Adipose tissue (tissue), 3 donors: ENCODE measurements at regions not wholly inside any gene's neighbourhood (a gene's known extent, or its start where the extent isn't known, plus 50 kb on each side); places are given as distances from the start of the nearest gene placed in this dataset.
"Not testable (repeated sequence)": the region's sequence is repeated elsewhere in the genome, so short reads cannot be mapped to it uniquely, and the experiment has no call there.

Experiments
- H3K27ac ChIP-seq: one replicate; pipeline ENCODE4 v1.5.1; 2013; ENCODE audit warnings: low read depth, low read length
- WGBS, 3 donors: extraction: QIAGEN DNeasy Blood & Tissue Kit; methylation state at CpG; one replicate each; pipeline ENCODE4 v1.1.7; 2013; 5-methylcytosine and 5-hydroxymethylcytosine counted together
- donor health status: healthy with polysubstance abuse.
- donor health status: Bipolar disorder and iron deficiency.
- donor health status: healthy.

GRCh38 chr2:65608466-65608865 is 176.1 kb upstream of the SPRED2 start:
- WGBS, 3 donors = 48 to 67% (median 52%) methylated on average over 5 of the region's 5 CpGs
- no peak overlapping the region for H3K27ac ChIP-seq

DNA sequence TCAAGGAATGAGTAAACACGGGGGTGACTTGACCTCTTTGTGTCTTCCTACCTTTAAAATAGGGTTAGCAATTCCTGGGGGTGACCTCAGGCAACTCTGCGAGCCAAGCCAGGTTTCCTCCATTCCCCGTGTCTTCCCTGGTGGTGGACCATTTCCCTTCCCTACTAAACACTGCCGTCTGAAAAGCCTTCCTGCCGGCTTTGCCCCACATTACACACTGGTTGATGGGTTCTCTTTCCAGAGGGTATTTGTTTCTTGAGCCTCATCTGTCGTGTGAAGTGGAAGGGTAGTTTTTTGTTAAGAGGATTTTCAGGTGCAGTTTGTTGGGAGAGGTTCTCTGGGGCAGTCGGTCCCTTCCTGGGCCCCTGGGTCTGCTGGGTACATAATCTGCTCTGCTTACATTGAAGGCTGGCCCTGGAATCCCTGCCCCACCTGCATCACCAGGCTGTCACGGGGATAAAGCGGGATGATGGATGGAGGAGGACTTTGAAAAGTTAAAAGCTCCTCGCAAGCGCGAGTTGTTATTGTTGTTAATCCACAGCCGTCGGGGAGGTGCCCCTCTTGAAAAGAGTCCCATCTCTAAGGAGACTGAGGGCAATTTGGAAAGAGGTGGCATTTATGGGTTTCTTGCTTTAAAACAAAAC is 175.4 kb upstream of the SPRED2 start:
- H3K27ac ChIP-seq = no peak overlapping the region
- WGBS, 3 donors = 42 to 77% (median 76%) methylated on average over 14 of the region's 14 CpGs

DNA sequence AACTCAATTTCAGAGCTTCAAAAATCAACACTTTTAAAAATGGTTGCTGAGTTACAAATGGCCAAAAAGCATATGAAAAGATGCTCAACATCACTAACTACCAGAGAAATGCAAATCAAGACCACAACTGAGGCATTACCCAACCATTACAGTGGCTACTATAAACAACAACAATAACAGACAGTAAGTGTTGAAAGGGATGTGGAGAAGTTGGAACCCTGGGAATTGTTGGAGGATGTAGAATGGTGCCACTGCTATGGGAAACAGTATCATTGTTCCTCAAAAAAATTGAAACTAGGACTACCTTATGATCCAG is 173.3 kb upstream of the SPRED2 start:
- H3K27ac ChIP-seq = no peak overlapping the region

GRCh38 chr2:65605058-65605742 is 172.8 kb upstream of the SPRED2 start:
- 83 to 93% (median 90%) methylated on average over 4 of the region's 4 CpGs for WGBS, 3 donors
- H3K27ac ChIP-seq = no peak overlapping the region

DNA sequence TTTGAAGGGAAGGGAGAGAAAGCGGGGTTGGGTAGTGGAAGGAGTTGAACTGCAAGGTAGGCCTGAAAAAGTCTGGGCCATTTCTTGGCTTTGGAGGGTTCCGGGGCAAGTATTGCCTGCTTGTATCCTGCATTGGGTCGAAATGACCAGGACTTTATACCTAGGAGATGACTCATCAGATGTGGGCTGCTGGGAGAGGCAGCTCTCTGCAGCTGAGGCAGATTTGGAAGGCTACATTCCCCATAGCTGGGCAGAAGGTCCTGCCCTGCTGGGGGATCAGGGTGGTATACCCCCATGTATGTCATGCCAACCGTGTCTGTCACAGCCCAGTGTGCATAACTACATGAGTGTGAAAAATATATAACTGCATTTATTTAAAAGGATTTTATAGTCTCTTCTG is 171.8 kb upstream of the SPRED2 start:
- WGBS, 3 donors = 76 to 90% (median 84%) methylated on average over 4 of the region's 4 CpGs
- no peak overlapping the region for H3K27ac ChIP-seq

- H3K27ac ChIP-seq = no peak overlapping the region
- 64 to 78% (median 68%) methylated on average over 4 of the region's 4 CpGs for WGBS, 3 donors
Observed at GRCh38 chr2:65602603-65603235, 170.3 kb upstream of the SPRED2 start.

- 90 to 93% (median 93%) methylated on average over 17 to 33 of the region's 33 CpGs for WGBS, 3 donors
- not testable (repeated sequence) for H3K27ac ChIP-seq
Observed at GRCh38 chr2:65600871-65601270, 168.5 kb upstream of the SPRED2 start.

GRCh38 chr2:65600351-65600750 is 168.0 kb upstream of the SPRED2 start:
- H3K27ac ChIP-seq = not testable (repeated sequence)
- WGBS, 3 donors = 87 to 97% (median 93%) methylated on average over 3 to 11 of the region's 26 CpGs

- no peak overlapping the region for H3K27ac ChIP-seq
- 62 to 95% (median 93%) methylated on average over 5 of the region's 6 CpGs for WGBS, 3 donors
Observed at GRCh38 chr2:65599693-65600092, 167.3 kb upstream of the SPRED2 start.

DNA sequence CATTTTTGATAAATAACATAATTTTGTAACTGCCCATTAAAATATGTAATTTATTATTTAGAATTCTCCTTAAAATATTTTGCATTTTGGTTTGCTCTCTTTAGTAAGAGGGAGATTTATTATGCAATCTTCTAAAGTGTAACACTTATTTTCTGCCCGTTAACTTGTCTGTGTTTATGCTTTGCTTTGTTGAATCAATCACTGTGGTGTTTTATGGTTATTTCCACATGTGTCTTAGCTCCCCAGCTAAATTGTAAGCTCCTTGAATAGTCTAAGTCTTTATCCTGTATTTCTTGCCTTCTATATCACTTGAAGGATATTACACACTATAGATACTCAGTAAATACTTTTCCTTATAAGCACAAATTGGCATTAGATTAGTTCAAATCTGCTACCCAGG is 166.6 kb upstream of the SPRED2 start:
- 64 to 82% (median 74%) methylated on average over 1 of the region's 1 CpG for WGBS, 3 donors

GRCh38 chr2:65598264-65598663 is 165.9 kb upstream of the SPRED2 start:
- no peak overlapping the region for H3K27ac ChIP-seq
- 85 to 87% (median 86%) methylated on average over 4 of the region's 4 CpGs for WGBS, 3 donors

More for the DNA sequence above, 166.6 kb upstream of the SPRED2 start:
- H3K27ac ChIP-seq = no peak overlapping the region

DNA sequence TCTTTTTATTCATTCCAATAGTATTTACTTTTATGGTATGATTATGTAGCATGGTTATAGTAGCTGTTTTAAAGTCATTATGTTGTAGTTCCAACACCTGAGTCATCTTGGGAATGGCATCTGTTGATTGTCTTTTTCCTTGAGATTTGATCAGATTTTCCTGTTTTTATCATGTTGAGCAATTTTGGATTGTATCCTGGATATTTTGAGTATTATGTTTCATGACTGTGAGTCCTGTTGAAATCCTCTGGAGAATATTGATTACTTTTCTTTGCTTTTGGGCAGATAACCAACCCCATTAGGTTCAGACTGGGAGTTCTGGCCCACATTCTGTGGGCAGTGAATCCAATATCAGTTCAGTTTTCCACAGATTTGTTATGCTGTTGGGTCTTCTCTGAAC is 163.2 kb upstream of the SPRED2 start:
- H3K27ac ChIP-seq = no peak overlapping the region

DNA sequence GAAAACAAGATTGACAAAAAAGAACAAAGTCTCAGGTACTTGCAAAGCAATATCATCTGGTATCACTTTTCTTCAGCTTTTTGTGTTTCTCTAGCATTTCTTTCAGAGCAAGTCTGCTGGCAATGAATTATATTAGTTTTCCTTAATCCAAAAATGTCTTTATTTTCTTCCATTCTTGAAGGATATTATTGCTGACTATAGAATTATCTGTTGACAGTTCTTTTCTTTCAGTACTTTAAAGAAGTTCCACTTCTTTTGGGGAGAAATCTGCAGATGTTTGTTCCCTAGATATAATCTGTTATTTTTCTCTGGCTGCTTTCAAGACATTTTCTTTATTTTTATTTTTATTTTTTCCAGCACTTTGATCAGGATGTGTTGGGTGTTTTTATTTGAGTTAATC is 161.8 kb upstream of the SPRED2 start:
- H3K27ac ChIP-seq = no peak overlapping the region

DNA sequence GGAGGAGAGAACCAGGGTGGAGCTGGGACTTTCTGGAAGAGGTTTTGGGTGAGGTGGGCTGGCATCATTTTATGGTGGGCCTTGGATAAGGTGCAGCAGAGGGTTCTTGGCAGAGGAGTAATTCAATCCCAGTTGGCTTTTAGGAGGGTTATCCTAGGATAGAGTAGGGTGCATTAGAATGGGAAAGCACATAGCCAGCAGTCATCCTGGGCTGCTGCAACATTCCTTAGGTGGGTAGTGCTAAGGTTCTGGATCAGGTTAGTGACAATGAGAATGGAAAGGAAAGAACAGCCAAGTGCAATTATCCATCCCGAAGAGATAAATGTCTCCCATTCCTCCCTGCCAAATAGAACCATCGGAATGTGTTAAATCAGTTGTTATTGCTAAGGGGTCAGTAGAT is 157.3 kb upstream of the SPRED2 start:
- WGBS, 3 donors = 69 to 76% (median 71%) methylated on average over 2 of the region's 2 CpGs
- no peak overlapping the region for H3K27ac ChIP-seq

- WGBS, 3 donors = 89 to 93% (median 91%) methylated on average over 4 of the region's 4 CpGs
- no peak overlapping the region for H3K27ac ChIP-seq
Observed at GRCh38 chr2:65587779-65588178, 155.4 kb upstream of the SPRED2 start.

GRCh38 chr2:65586516-65586915 is 154.1 kb upstream of the SPRED2 start:
- 50 to 78% (median 73%) methylated on average over 4 of the region's 4 CpGs for WGBS, 3 donors
- H3K27ac ChIP-seq = no peak overlapping the region

DNA sequence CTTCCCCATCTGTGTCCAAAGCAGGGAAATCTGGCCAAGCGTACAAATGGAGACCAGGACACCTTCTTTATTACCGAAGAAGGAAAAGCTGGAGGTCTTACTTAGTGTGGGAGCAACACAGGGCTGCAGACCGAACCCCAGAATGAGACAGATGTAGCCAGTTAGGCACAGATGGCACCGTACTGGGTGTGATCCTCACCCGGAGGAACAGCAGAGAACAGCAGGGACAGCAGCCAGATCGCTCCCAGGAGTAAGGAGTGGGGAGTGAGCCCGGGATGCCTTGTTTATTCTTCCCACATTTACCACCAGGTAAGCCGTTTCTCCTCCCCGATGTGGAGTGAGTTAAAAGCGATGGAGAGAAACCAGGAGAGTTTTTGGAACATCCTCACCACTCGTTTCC is 150.7 kb upstream of the SPRED2 start:
- H3K27ac ChIP-seq = no peak overlapping the region
- WGBS, 3 donors = 61 to 81% (median 79%) methylated on average over 11 of the region's 11 CpGs

DNA sequence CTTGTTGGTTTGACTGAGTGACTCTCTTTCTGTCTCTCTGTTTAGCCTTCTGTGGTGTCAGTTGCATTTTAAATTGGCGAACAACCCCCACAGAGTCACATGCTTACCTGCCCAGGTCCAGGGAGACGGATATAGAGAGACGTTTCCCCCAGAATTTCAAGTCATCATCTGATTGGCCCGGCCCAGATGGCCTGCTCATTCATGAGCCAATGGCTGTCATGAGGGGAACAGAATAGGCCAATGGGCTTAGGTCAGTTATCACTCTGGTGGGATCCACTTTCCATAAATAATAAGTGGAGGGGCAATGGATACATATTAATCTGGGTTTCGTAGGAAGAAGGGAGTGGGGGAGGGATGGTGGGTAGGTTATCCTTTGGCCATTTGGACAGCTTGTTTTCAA is 150.0 kb upstream of the SPRED2 start:
- no peak overlapping the region for H3K27ac ChIP-seq
- 82 to 96% (median 95%) methylated on average over 5 of the region's 5 CpGs for WGBS, 3 donors

DNA sequence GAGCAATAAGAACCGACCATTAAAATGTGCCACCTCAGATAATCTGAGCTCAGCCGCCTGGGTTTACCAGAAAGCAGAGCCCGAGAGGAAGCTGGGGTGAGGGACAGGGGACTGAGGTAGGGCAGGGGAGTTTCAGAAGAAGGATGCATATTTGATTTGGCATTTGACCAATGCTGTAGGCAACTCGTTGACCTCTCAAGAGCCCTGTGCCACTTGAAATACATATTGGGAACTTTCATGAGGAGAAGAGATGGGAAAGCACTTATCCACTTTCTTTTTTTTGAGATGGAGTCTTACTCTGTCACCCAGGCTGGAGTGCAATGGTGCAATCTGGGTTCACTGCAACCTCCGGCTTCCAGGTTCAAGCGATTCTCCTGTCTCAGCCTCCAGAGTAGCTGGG is 148.4 kb upstream of the SPRED2 start:
- no peak overlapping the region for H3K27ac ChIP-seq
- WGBS, 3 donors = 74 to 81% (median 79%) methylated on average over 6 of the region's 6 CpGs
